GM18951 (cell line): ENCODE measurements at regions not wholly inside any gene's neighbourhood (a gene's known extent, or its start where the extent isn't known, plus 50 kb on each side); places are given as distances from the start of the nearest gene placed in this dataset.
"Not testable (repeated sequence)": the region's sequence is repeated elsewhere in the genome, so short reads cannot be mapped to it uniquely, and the experiment has no call there.

Experiments used
- POLR2A ChIP-seq: IDR thresholded peaks from 4 replicates; pipeline ENCODE4 v1.6.1; 2011; ENCODE audit warnings: mild to moderate bottlenecking; ENCODE audit not compliant: insufficient read length, insufficient read depth; ENCODE audit errors: extremely low read depth
- in situ Hi-C: fragments of 300-500 bp; cut with MboI; formaldehyde crosslinking; loops from one replicate; pipeline ENCODE4 v1.12.0; 2022; ENCODE audit warnings: low sequenced_read_pairs, mixed read lengths, inconsistent platforms; ENCODE audit not compliant: unreplicated experiment

GRCh38 chr15:92733090-92733933 lies 77.7 kb upstream of the FAM174B start:
- TF ChIP-seq POLR2A: no peak
- in situ Hi-C loops: no loop called here

- in situ Hi-C loops: no loop called here
- no peak for TF ChIP-seq POLR2A
Observed at GRCh38 chr15:92733934-92734521, 78.5 kb upstream of the FAM174B start.

GRCh38 chr15:92739246-92739645 lies 83.7 kb upstream of the FAM174B start:
- in situ Hi-C loops: not testable (repeated sequence)

GRCh38 chr15:92745845-92746271 lies 90.3 kb upstream of the FAM174B start:
- in situ Hi-C loops: no loop called here
- no peak for TF ChIP-seq POLR2A

DNA sequence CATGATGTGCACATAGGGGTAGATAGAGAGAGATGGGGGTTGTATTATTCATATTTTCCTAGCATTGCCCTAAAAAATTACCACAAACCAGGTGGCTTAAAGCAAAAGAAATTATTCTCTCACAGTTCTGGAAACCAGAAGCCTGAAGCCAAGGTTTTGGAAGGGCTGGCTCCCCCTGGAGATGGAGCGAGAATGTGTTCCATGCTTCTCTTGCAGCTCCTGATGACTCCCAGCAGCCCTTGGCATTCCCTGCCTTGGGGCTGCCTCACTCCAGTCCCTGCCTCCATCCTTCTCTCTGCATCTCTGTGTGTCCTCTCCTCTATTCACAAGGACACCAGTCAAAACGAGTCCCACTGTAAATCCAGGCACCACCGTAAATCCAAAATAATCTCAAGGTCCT lies 91.5 kb upstream of the FAM174B start:
- no peak for TF ChIP-seq POLR2A
- in situ Hi-C loops: no loop called here

GRCh38 chr15:92749216-92749615 lies 93.6 kb upstream of the FAM174B start:
- in situ Hi-C loops: no loop called here
- TF ChIP-seq POLR2A: no peak

DNA sequence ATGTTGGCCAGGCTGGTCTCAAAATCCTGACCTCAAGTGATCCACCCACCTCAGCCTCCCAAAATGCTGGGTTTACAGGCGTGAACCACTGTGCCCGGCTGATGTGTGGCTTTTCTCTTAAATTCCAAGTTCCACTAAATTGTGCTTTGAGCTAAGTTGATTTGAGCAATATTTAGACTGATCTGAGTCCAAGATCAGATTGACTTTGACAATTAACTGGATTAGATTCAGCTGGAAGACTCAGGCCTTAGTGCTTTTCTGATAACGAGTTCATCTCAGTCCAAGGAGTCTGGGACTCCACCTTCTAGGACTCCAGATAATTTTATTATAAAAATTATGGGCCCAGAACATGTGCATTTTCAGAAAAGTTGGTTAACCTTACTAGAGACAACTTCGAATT lies 94.4 kb upstream of the FAM174B start:
- in situ Hi-C loops: no loop called here

GRCh38 chr15:92751528-92751927 lies 96.0 kb upstream of the FAM174B start:
- in situ Hi-C loops: no loop called here
- TF ChIP-seq POLR2A: no peak

More for the DNA sequence above, 94.4 kb upstream of the FAM174B start:
- TF ChIP-seq POLR2A: no peak

DNA sequence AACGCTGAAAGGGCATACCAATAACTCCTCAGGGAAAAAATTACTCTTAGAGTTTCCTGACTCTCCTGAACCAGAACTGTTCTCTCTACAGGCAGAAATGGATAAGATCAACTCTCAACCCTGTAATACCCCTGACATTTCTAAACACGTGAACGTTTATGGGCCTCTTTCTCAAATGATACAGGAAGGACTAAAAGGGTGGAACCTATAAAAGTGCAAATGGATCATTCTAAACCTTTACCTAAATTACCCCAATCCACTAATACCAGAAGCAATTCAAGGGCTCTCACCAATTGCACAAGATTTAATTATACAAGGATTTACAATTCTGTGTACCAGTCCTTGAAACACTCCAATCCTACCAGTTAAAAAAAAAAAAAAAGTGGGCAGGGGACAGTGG lies 98.0 kb upstream of the FAM174B start:
- in situ Hi-C loops: no loop called here

DNA sequence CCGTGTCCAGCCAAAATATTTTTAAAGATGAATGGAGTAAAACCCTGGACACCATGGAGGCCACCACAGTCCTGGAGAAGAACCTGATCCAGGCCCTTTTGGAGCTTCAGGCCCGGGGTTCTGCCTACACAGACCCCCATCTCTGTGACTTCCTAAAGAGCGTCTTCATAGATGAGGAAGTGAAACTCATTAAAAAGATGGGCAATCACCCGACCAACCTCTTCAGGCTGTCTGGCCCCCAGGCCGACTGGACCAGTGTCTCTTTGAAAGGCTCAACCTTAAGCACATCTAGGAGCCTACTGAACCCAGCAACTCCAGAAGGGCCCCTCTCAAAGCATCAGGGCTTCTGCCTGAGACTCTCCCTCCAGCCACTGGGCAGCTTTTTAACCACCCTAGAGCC lies 107.9 kb upstream of the FAM174B start:
- no peak for TF ChIP-seq POLR2A
- in situ Hi-C loops: no loop called here

More for the DNA sequence above, 98.0 kb upstream of the FAM174B start:
- no peak for TF ChIP-seq POLR2A

DNA sequence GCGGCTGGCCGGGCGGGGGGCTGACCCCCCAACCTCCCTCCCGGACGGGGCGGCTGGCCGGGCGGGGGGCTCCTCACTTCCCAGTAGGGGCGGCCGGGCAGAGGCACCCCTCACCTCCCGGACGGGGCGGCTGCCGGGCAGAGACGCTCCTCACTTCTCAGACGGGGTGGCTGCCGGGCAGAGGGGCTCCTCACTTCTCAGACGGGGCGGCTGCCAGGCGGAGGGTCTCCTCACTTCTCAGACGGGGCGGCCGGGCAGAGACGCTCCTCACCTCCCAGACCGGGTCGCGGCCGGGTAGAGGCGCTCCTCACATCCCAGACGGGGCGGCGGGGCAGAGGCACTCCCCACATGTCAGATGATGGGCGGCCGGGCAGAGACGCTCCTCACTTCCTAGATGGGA lies 112.6 kb upstream of the FAM174B start:
- in situ Hi-C loops: not testable (repeated sequence)

GRCh38 chr15:92770641-92771040 lies 115.1 kb upstream of the FAM174B start:
- TF ChIP-seq POLR2A: no peak
- in situ Hi-C loops: no loop called here

DNA sequence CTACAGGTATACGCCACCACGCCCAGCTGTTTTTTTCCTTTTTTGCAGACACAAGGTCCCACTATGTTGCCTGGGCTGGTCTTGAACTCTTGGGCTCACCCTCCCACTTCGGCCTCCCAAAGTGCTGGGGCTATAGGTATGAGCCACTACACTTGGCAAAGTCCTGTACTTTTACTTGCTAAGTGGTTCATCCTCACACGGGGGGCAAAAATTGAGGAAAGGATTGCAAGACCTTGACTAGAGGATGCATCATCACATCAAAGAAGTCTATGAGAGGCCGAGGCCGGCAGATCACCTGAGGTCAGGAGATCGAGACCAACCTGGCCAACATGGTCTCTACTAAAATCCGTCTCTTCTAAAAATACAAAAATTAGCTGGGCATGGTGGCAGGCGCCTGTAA lies 116.5 kb upstream of the FAM174B start:
- in situ Hi-C loops: no loop called here
- no peak for TF ChIP-seq POLR2A

DNA sequence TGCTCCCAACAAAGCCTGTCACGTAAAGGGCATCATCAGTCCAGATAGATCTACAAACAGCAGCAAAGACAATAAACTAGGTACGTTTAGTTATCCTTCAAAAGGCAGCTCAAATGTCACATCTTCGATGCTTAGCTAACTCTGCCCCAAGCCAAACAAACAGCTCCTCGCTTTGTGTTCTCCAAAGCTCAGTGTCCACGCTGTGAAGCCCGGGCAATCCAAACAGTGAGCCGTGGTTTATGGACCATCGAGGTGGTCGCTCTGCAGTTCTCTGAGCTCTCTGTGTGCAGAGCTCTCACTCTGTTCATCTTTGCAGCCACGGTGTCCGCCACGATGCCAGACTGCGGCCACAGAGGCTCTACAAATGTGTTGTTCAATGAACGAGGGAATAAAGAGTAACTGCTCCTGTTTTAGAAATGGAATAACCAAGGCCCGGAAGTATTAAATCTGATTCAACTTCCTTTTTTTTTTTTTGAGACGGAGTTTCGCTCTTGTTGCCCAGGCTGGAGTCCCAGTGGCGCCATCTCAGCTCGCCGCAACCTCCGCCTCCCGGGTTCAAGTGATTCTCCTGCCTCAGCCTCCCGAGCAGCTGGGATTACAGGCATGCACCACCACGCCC lies 117.2 kb upstream of the FAM174B start:
- TF ChIP-seq POLR2A: no peak
- in situ Hi-C loops: no loop called here
